GM18873 (cell line): ENCODE measurements at regions not wholly inside any gene's neighbourhood (a gene's known extent, or its start where the extent isn't known, plus 50 kb on each side); places are given as distances from the start of the nearest gene placed in this dataset.
"Not testable (repeated sequence)": the region's sequence is repeated elsewhere in the genome, so short reads cannot be mapped to it uniquely, and the experiment has no call there.

Experiments used
- ATAC-seq: cut with Tn5 transposase; IDR thresholded peaks from one replicate; pipeline ENCODE4 v1.9.1; 2021; ENCODE audit warnings: mild to moderate bottlenecking, moderate library complexity, moderate number of reproducible peaks; ENCODE audit not compliant: unreplicated experiment, low FRiP score

DNA sequence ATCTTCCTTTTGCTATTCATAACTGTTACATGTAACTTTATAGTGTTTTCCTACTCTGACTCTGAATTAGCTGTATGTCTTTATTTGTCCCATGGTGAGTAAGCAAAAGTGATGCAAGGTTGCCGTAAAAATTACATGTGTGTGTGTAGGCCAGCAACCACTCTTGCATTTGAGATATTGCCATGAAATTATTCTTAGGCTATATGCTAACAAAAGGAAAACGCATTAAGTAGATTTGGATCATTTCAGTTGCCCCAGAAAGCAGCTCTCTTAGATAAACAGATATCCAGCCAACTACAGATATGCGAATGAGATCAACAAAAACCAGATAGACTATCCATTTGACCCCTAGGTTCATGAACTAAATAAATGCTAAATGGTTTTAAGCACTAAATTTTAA, 73.6 kb downstream of the CYLC2 start:
- no peak for ATAC-seq

DNA sequence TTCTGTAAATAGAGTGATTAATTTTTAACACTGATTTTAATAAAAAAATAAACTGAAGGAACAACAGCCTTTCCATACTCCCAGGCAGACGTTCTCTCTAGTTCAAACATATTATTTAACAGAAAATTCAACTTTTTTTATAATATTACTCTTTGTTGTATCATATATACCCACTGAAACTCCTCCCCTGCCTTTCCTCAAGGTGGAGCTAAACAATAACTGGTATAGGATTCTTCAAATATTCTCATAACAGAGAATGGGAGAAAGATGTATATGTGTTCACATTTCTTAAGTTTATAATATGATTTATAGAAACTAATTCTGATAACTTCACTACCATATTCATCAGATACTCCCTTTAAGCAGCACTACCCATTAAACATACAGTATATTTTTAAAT, 83.4 kb downstream of the CYLC2 start:
- no peak for ATAC-seq

DNA sequence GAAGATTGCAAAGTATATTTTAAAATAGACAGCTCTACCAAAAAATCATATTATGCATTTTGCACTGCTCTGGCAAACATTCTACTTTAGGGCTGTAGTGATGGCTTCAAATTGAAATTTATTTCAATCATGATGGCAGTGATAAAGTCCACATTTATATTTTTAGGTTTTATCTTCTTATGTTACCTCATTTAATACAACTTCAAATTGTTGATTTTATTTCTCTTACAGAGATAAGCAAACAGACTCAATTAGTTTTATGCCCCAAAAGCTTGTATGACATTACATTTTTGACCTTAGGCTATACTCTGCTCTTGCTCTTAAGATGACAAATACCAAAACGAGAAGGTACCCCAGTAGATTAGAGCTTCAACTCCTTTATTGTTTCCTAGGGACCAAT, 87.4 kb downstream of the CYLC2 start:
- no peak for ATAC-seq

DNA sequence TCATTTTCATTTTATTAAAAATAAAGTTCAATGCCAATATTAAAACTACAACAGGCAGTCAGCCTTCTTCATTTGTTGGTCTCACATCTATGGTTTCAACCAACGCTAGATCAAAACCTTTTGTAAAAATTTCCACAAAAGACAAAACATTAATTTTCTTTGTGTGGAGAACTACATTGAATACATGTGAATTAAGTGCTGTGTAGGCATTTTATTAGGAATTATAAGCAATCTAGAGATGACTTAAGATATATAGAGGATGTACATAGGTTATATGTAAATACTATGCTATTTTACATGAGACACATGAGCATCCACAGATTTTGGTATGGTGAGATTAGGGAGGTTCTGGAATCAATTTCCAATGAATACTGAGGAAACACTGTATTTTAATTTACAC, 94.2 kb downstream of the CYLC2 start:
- no peak for ATAC-seq

DNA sequence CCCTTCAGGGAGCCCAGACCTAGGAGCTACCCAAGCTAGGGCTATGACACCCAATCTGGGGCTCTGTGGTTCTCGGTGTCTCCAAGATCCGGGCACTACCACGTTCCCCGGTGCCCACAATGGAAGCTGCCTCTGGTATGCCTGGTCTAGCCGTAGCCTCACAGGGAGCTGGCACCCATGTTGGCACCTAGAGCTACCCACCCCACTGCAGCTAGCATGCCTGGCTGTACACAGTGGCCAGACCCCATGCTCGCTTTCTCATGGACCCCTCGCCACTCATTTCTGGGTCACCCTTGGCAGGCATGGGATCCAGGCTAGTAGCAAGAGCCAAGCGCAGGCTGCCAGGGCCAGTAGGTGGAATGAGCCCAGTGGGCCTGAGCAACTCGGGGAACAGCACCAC, 109.0 kb downstream of the CYLC2 start:
- no peak for ATAC-seq

DNA sequence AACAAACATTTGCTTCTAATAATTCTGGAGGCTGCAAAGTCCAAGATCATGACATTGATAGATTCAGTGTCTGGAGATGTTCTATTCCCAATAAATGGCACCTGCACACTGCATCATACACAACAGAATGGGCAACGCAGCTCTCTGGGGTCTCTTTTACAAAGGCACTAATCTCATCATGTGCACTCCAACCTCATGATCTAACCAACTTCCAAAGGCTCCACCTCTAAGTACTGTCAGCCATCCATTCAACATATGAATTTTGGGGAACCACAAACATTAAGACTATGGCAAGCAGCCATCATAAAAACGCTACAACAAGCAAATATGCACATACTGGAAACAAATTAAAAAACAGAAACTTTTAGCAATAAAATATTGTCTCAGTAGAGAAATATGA, 121.1 kb downstream of the CYLC2 start:
- ATAC-seq: no peak

DNA sequence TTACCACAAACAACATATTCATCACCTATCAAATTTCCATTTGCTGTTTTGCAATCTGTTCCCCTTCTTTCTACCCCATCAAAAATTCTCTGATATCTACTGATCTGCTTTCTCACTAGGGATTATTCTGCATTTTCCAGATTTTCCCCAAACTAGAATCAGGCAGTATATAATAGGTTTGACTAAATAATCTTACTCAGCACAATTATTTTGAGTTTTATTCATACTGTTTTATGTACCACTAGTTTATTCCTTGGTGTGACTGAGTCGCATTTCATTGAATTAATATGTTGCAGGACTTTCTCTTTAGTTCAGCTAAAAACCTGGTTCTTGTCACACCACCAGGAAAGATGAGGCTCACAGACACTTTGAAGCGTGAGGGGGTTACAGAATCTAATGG, 131.4 kb downstream of the CYLC2 start:
- ATAC-seq: no peak

DNA sequence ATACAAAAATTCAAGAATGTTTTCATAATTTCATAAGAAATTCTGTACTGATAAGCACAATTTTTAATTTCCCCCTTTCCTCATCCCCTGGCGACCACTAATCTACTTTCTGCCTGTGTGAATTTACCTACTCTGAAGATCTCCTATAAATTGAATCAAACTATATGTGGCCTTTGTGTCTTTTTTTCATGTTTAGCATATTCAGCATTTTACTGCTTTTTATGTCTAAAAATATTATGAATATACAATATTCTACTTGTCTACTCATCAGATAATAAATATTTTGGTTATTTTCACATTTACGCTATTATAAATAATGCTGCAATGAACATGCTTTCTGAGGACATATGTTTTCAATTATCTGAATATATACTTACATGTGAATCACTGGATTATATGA, 144.8 kb downstream of the CYLC2 start:
- ATAC-seq: no peak

DNA sequence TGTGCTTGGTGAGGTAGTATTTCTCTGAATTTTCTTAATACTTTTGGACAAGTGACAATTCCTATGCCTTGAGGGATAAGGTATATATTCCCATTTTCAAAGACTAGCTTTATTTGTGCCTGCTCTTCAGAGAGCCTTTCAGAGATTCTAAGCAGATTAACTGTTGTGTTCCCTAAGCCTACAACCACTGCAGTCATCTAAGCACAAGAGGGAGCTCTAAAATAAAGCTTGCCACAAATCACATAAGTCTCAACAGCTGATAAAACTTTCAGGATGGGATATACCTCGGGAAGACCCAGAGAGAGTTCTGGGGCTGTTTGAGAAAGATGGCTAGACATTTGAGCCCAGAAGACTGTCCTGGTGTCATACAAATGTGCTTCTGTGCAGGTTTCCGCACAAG, 157.3 kb downstream of the CYLC2 start:
- no peak for ATAC-seq

DNA sequence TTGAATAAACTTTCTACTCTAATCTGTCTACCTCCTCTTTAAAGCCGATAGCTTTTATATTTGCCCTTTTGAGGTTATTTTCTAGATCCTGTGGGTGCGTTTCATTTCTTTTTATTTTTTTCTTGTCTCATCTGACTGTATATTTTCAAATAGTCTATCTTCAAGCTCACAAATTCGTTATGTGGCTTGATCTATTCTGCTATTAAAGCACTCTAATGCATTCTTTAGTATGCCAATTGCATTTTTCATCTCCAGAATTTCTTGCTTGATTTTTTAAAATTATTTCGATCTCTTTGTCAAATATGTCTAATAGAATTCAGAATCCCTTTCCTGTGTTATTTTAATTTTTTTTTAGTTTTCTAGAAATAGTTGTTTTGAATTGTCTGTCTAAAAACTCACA, 172.4 kb downstream of the CYLC2 start:
- no peak for ATAC-seq

DNA sequence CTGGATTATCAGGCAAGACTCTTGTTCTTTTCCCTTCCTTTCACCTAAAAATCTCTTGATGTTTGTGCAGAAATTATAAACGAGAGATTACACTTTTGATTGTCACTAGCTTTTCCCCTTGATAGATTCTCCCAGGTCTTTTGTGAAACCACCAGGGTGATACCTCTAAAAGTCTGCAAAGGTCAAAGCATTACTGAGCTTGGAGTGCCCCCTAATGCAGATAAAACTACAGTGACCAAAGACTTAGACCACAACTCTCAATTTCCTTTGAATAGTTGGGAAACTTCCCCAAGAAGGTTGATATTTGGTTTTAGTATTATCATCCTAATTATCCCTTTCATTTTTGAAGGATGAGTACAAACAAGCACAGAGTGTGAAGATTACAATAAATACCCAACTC, 173.1 kb downstream of the CYLC2 start:
- ATAC-seq: no peak

DNA sequence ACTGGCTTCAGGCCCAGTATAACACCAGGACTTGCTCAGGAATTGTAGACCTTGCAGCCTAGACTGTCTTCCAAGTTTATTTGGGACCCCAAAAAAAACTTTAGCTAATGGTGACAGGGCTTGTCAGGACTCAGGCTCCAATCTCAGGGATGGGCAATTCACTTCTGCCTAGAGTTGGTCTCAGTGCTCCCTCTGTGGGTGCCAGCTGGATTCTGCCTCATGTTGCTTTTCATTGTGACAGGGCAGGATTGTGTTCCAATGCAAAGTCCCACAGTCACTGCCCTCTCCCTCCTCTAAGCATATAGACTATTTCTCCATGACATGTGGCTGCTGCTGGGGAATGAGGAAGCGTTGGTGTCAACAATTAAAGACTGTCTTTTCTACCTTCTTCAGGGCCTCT, 174.7 kb downstream of the CYLC2 start:
- no peak for ATAC-seq

DNA sequence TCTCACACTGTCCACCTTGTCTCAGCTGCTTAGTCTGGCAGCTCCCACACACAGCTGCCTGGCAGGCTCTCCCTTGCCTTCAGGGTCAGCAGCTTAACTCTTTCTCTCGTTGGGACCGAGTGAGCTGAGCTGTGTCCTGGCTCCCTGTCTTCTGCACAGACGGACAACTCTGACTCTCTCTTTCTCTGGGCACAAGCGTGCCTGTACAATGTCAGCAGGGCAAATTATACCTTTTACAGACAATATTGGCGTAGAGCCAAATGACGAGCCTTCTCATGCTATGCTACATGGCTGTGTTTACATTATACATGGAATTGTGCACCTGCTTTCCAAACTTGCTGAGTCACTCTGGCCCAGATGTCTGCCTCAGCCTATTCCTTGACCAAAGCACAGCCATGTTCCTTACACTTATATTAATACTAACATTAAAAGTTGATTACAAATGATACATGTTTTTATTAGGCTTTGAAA, 188.6 kb downstream of the CYLC2 start:
- no peak for ATAC-seq

DNA sequence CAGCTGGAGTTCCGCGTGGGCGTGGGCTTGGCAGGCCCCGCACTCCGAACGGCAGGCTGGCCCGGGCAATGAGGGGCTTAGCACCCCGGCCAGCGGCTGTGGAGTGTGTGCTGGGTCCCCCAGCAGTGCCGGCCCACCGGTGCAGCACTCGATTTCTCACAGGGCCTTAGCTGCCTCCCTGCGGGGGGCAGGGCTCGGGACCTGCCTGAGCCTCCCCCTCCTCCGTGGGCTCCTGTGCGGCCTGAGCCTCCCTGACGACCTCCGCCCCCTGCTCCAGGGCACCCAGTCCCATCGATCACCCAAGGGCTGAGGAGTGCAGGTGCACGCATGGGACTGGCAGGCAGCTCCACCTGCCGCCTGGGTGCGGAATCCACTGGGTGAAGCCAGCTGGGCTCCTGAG, 191.8 kb downstream of the CYLC2 start:
- no peak for ATAC-seq

DNA sequence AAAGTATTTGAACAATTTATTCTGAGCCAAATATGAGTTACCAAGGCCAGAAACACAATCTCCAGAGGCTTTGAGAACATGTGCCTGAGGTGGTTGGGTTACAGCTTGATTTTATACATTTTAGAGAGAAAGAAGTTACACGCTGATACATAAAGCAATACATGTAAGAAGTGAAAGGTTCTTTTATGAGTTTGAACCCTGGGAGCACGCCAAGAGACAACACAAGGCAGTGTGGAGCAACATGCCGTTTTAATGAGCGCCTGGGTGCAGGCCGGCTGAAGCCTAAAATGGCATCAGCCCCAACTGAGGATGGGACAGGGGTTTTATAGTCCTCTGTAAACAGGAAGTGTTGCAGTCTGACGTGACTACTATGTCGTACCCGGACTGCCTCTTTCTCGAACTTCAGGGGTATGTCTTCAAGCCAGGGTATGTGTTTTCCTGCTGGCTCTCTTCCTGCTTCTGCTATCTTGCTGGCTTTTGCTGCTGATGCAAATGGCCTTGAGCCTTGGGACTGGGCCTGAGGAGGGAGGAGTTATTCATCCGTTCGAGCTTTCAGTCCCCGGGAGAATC, 193.7 kb downstream of the CYLC2 start:
- ATAC-seq: no peak

DNA sequence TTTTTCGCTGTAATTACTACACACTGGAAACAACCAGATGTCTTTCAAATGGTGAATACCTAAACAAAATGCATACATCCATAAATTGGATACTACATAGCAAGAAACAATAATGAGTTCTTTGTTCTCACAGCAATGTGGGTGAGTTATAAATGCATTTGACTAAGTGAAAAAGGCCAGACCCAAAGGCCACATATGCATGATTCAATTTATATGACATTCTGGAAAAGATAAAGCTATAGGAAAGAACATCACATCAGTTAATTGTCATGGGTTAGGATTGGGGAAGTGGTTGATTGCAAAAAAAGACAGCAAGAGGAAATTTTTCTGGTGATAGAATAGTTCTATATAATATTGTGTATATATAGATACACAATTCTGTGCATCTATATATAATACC, 198.9 kb downstream of the CYLC2 start:
- ATAC-seq: no peak

DNA sequence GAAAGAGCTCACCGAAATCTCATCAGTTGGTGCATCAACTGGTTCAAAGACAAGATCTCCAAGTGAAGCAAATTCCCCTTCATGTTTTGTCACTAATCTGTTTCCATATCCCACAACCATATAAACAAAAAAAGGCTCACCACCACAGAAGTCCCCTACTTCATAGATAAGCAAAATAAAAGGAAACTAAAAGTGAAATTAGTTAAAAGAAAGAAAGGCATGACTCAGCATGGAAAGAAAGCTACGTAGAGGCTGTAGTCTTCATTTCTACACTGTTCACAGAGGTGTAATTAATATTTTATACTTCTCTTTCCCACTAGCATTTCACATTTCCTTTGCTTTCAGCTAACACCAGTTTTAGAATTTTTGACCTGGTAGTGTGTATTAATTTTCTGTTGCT, 208.0 kb downstream of the CYLC2 start:
- no peak for ATAC-seq

DNA sequence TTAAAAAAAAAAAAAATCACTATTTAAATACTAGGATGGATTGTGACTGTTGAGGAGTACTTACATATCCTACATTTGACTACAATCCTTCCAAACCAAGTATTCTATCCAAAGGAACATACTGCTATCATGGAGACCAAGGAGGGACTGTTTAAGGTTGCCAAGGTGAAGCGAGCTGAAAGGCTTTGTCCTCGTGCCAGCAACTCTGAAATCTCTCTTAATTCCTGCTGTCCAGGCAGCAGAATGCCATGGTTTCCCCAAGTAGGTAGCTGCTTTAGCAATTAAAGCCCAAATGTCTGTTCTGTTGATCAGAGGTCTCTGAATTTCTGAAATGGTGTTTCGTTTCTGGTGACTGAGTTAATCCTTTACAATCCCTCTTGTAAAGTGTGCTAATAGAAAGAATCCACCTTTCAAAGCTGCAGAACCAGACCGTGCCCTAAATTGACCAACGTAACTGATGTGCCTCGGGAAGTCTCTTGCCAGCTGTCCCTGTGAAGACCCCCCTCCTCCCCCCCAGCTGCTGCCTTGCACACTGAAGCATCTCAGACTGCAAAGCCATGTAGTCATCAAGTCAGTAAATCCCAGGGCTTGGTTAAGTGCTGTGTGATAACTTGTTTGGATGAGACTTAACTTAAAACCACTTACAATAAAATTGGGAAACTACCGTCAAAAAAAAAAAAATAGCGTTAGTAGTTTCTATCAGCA, 210.9 kb downstream of the CYLC2 start:
- ATAC-seq: not testable (repeated sequence)

DNA sequence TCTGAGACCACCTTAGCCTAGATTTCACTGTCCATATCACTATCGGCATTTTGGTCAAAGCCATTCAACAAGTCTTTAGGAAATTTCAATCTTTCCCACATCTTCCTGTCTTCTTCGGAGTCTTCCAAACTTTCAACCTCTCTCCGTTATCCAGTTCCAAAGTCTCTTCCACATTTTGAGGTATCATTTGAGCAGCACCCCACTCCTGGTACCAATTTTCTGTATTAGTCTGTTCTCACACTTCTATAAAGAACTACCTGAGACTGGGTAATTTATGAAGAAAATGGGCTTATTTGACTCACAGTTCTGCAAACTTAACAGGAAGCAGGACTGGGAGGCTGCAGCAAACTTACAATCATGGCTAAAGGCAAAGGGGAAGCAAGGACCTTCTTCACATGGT, 215.5 kb downstream of the CYLC2 start:
- no peak for ATAC-seq

DNA sequence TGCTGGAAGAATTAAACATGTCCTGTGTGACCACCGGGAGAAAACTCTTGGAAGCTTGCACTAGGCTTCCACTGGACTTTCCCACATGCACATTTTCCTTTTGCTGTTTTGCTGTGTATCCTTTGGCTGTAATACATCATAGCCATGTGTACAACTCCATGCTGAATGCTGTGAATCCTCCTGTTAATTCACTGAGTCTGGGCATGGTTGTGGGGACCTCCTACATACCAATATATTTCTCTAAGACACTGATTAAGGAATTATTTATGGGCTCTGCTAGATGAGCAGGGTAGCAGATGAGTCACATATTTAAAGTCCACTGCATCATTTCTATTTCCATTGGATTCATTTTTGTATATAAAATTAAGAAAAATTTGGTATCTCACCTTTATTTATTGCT, 220.1 kb downstream of the CYLC2 start:
- no peak for ATAC-seq

DNA sequence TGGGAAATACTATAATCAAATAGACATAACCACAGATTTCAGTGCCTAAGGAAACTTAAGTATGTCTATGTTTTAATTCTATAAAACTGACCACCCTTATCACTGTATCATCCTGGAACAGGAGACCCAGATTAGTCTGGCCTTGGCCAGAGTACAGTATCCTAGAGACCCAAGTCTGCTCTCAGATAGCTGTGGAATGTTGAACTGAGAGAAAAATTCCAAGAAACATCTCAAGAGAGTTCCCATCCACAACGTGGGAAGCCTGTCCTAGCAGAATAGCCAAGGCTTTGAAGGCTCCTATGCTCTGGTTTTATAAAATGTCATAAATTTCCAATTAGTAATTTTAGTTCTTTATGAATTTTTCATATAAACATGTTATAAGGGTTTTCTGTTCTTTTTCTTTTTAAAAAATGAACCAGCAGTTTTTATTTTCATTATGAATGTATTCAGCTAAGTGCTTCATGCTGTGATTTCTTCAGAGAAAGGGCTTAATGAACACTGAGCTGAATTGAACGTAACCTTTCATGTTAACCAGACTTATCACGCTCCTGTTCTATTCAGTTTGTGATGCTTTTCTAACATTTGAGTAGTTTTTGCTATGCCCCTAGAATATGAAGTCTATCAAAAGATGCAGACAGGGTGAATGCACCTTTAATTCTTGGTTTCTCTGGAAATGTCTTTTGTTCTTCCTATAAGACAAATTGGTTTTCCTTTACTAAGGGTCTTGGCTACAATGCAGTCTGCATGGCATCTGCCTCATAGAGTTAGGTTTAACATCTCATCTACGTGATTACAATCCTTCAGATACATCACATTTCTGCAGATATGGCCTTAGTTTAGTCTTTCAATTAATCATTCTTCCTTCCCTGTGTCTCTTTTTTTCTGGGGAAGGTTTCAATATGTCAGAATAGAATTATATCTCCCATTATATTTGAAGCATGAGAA, 230.8 kb downstream of the CYLC2 start:
- ATAC-seq: no peak

DNA sequence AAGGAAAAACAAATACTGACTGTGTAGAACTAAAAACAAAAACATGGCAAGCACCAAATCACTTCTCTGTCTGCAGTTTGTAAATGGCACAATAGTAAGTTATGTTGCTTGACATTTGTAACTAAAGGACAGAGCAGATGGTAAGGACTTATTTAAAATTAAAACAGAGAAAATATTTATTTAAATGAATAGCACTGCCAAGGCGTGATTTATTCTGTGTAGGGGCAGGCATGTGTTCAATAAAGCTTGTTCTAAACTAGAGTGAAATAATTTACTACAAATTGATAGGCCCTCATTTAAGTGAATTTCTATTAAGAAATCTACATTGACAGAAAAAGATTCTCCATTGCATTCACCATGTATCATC, 231.5 kb downstream of the CYLC2 start:
- no peak for ATAC-seq
